GM21723 (cell line): ENCODE measurements at regions not wholly inside any gene's neighbourhood (a gene's known extent, or its start where the extent isn't known, plus 50 kb on each side); places are given as distances from the start of the nearest gene placed in this dataset.
A peak's percentile ranks its signal among the peaks of the same experiment; 100 is the strongest.
"Not testable (repeated sequence)": the region's sequence is repeated elsewhere in the genome, so short reads cannot be mapped to it uniquely, and the experiment has no call there.

Experiments used
- ATAC-seq: cut with Tn5 transposase; IDR thresholded peaks from one replicate; pipeline ENCODE4 v1.9.1; 2021; ENCODE audit warnings: mild to moderate bottlenecking, moderate library complexity; ENCODE audit not compliant: unreplicated experiment

DNA sequence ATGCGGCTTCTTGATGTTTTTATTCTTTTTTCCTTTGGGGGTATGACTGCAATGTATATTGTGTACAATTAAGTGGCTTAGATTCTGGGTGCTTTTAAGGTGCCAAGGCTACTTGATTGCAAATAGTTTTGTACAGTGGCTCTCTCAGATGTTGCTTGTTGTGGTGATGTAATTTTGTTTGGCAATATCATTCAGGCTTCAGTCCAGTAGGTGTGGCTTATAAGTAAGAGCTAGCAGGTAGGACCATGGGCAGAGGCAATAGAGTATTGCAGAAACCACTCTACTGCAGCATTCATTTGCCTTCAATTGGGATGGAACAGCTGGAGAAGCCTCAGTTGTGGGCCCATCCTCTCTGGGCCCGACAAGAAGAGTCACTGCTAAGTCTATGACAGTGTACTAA lies 407.9 kb upstream of the MAN1A1 start:
- ATAC-seq, result no peak

GRCh38 chr6:119749335-119749734 lies 399.8 kb upstream of the MAN1A1 start:
- ATAC-seq, result no peak

GRCh38 chr6:119748535-119748934 lies 399.0 kb upstream of the MAN1A1 start:
- ATAC-seq, result not testable (repeated sequence)

DNA sequence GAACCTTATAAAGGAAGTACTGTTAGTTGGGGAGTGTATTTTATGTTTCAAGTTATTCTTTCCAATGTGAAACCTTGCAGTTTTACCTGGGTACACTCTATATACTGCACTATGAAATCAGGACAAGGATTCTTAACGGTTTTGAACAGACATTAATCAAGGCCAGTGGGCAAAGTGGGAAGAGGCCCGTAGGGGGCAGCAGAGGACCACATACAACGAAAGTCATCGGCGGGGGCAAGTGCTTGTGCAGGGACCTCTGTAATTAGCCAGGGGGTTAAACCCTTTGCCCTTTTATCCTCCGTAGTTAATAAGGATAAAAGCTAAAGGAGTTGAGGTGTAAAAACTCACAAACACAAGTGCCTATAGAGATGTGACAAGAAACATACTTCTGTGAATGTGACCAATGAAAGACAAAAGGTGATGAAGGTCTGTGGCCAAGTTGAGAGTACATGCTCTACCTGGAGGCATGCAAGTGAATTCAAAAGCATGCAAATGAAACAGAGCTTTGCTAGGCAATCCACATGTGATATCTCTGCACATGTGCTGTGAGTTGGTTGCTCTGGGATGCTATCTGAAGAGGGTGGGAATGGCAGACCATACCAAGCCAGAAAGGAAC lies 392.7 kb upstream of the MAN1A1 start:
- peak; percentile 93 for ATAC-seq

DNA sequence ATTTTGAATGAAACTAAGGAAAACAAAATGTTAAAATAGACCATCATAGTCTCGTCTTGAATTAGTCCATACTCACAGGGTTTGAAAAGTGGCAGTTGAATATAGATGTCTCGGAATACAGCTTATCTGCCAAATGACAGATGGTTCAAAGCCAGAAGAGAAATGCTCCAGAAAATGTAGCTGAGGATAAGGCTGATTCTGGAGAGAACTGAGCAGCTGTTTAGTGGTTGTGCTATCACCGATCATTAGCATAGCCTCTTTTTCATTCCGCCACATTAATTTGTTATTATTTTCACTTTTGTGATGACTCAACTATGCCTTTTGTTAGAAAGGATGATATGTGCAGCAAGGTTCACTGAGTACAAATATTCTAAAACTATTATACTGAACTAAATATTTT lies 390.2 kb upstream of the MAN1A1 start:
- no peak for ATAC-seq

- no peak for ATAC-seq
These were observed 388.9 kb upstream of the MAN1A1 start for GRCh38 chr6:119738425-119738824.

GRCh38 chr6:119736296-119737021 lies 386.9 kb upstream of the MAN1A1 start:
- no peak for ATAC-seq

DNA sequence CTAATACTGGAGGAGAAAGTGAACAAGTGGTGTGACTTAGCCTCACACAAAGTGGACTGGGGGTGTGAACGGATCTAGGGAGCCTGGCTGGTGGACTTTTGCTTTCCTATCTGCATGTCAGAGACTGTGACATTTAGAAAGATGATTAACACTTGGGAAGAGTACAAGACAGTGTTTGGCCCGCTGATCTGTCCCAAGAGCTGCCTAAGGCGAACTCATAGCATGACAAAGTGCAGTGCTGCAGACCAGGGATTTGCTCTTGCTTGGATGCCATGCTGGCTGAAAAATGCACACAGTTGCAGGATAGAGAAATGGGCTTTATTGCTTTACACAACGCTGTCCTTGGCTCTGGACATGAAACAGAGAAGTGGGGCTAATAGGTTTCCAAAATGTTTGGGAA lies 386.0 kb upstream of the MAN1A1 start:
- ATAC-seq, result no peak

DNA sequence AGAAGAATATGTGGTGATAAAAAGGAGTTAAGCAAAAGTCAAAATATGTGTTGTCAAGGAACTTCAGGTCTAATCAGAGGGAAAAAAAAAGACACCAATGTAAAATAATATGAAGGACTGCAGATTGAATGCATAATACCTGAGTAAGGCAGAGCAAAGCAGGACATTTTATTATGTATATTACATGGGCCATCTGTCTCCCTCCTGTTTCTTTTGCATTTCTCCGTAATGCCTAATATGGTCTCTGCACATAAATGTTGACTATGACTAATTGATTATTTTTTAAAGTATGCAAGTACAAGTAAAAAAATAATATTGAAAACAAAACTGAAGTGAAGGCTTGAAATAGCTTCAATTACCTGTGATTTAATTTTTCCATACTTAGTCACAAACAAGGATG lies 384.7 kb upstream of the MAN1A1 start:
- ATAC-seq, result no peak

- peak; percentile 67 for ATAC-seq
These were observed 379.4 kb upstream of the MAN1A1 start for GRCh38 chr6:119728935-119729334.

GRCh38 chr6:119728220-119728750 lies 378.7 kb upstream of the MAN1A1 start:
- ATAC-seq, result no peak

DNA sequence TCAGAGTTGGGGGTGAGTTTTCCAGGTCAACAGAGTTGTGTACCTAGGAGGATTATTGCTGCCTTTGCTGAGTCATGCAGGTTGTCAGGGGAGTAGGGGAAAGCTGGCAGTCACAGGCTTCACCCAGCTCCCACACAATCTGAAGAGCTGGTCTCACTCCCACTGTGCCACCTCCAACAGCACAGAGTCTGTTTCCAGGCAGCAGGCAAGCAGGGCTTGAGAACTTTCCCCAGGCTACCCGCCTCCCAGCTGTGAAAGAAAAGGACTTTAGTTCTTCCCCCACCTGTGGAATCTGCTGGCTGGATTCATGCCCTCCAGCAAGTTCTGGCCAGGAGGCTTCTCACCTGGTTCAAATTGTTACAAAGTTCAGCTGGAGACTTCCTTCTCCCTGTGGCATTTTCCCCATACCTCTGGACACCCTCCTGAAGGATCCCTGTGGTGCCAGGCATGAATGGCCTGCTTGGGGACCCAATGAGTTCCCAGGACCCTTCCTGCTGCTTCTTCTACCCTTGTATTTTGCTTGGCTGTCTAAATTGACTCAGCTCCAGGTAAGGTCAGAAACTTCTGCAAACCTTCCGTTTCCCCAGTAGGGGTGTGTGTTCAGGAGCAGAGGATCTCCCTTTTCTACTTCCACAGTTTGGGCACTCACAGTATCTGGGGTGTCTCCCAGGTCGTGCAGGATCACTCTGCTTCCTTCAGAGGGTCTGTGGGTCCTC lies 378.1 kb upstream of the MAN1A1 start:
- ATAC-seq, result no peak

GRCh38 chr6:119726912-119727311 lies 377.4 kb upstream of the MAN1A1 start:
- ATAC-seq, result not testable (repeated sequence)

- no peak for ATAC-seq
These were observed 376.5 kb upstream of the MAN1A1 start for GRCh38 chr6:119726086-119726485.

GRCh38 chr6:119720160-119720559 lies 370.6 kb upstream of the MAN1A1 start:
- ATAC-seq, result no peak

DNA sequence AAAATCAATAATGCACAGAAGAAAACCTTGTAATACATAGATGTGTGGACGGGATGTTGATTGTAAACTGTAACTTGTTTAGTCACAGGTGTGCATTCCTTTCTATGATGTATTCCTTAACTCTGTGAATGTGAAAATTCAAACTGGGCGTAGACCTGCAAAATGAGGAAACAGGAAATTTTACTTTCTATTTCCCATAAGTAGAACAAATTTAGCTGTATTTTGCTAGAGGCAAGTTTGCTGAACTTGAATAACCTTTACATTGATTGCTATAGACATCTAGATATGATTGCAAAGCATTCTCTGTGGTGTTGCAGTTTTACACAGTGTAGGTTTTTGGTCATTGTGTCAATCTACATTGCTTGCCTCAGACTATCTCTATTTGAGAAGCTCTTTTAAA lies 368.4 kb upstream of the MAN1A1 start:
- ATAC-seq, result no peak

GRCh38 chr6:119716668-119717270 lies 367.2 kb upstream of the MAN1A1 start:
- no peak for ATAC-seq

- ATAC-seq, result no peak
These were observed 364.3 kb upstream of the MAN1A1 start for GRCh38 chr6:119713903-119714302.

DNA sequence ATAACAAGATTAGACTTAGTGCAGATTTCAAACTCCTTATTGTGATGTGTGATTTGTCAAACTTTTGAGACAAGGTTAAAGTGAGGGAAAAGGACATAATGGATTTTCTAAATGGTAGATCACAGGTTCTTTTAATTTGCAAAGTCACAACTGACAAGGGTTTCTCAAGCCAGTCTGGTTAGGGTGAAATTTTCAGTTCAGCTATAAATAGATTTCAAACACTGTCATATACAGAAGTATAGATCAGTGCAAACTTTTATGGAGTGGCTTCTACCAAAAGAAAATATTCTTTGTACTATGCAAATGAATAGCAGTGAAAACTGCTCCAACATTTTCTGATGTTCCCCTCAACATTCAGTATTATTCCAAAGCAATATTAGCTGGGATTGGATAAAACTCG lies 337.1 kb upstream of the MAN1A1 start:
- no peak for ATAC-seq

DNA sequence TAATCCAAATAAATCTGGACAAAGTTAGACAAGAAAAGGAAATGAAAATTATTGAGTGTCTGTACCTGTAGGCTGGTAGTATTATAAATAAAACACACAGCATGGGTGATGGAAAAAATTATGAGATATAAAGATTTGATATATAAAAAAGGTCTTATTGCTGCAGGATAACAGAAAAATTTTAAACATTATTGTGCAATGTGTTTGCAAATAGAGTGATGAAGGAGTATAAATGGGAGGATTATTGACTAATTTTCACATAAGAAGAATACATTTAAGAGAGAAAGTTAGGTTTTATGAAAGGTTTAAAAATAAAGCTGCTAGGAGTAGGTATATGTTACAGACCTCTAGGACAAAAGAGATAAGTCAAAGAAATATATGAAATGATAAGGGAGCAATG lies 336.7 kb upstream of the MAN1A1 start:
- no peak for ATAC-seq

DNA sequence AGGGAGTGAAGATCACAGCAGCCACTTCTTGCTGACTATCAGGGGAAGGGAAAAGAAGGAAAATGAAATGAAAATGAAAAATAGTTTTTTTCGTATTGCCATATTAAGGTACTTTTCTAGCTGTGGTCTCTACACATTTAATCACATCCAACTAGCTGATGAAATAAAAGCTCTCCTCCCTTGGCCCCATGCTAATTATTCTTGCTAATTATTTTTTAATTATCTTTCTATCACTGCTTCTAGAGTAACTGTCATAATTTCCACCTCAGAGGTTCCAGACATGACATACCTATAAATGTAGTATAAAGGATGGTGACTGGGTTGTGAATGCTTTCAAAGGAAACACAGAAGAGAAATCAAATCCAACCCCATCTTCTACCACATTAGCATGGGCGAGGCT lies 334.1 kb upstream of the MAN1A1 start:
- no peak for ATAC-seq
